Breast epithelium (tissue), 4 donors: ENCODE measurements at regions not wholly inside any gene's neighbourhood (a gene's known extent, or its start where the extent isn't known, plus 50 kb on each side); places are given as distances from the start of the nearest gene placed in this dataset.
A peak's percentile ranks its signal among the peaks of the same experiment; 100 is the strongest.

Experiments
- DNase-seq, 2 donors: peaks; one replicate each; pipeline ENCODE4 v3.0.0-alpha.2; 2019; ENCODE audit warnings: low spot score in 2 of 2
- H3K27ac ChIP-seq, 2 donors: fragments of 200-600 bp; sonication (generic) in 1 of 2; one replicate each; pipeline ENCODE4 v1.5.1; 2016 to 2019; ENCODE audit warnings: mild to moderate bottlenecking in 1 of 2
- H3K27me3 ChIP-seq, 2 donors: fragments of 200-600 bp; sonication (generic) in 1 of 2; one replicate each; pipeline versions ENCODE4 v1.5.1 to v1.6.0; 2017 to 2019; ENCODE audit warnings: control low read depth in 1 of 2, mild to moderate bottlenecking in 1 of 2
- H3K36me3 ChIP-seq: fragments of 200-600 bp; one replicate; pipeline ENCODE4 v1.5.1; 2019
- H3K4me1 ChIP-seq, 2 donors: fragments of 200-600 bp; sonication (generic); one replicate each; pipeline ENCODE4 v1.5.1; 2016 to 2019; ENCODE audit warnings: control low read depth in 1 of 2
- H3K4me3 ChIP-seq, 3 donors: fragments of 200-600 bp; sonication (generic); 1 replicate in 2 of 3; 2 replicates in 1 of 3; pipeline ENCODE4 v1.5.1; 2016 to 2019; ENCODE audit warnings: mild to moderate bottlenecking in 3 of 3, moderate library complexity in 2 of 3
- H3K9me3 ChIP-seq, 2 donors: fragments of 200-600 bp; sonication (generic) in 1 of 2; one replicate each; pipeline ENCODE4 v1.5.1; 2016 to 2019; ENCODE audit warnings: control low read depth in 1 of 2
- POLR2A ChIP-seq: fragments of 450-650 bp; IDR thresholded peaks from one replicate; pipeline ENCODE4 v1.6.1; 2016; ENCODE audit warnings: antibody characterized with exemption, mild to moderate bottlenecking, moderate library complexity
- POLR2AphosphoS5 ChIP-seq, 3 donors: sonication (generic); formaldehyde crosslinking; IDR thresholded peaks; one replicate each; pipeline ENCODE4 v1.6.1; 2017; ENCODE audit warnings: antibody characterized with exemption in 3 of 3
- intact Hi-C: fragments of 100-400 bp; cut with DNase I; formaldehyde crosslinking; loops from one replicate; pipeline ENCODE4 v1.15.1; 2023; ENCODE audit warnings: low total_unique reads
- TF ChIP-seq, protein P1 (sequence below), 3 donors: fragments of 450-650 bp; IDR thresholded peaks; one replicate each; pipeline ENCODE4 v1.5.1; 2016 to 2017; ENCODE audit warnings: antibody characterized with exemption in 3 of 3, mild to moderate bottlenecking in 3 of 3, moderate library complexity in 3 of 3

DNA sequence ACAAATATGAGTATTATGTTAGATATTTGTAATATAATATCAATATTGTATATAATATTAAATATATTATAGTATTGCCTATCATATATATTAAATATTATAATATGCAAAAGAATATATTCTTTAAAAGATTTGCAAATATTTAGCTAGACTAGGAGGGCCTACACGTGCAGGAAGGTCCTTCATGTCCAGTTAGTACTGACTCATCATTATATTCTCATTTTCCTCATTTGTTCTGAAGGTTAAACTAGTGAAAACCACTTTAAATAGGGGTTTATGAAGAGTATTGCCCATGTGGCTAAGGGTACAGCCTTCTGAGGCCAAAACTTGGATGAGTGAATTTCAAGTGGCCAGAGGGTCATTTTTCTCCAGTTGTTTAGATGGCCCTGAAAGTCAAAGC, 293.0 kb upstream of the VRK2 start:
- intact Hi-C loops = no loop called here
- H3K27me3 ChIP-seq = no peaks in the 10 kb centered on the region

DNA sequence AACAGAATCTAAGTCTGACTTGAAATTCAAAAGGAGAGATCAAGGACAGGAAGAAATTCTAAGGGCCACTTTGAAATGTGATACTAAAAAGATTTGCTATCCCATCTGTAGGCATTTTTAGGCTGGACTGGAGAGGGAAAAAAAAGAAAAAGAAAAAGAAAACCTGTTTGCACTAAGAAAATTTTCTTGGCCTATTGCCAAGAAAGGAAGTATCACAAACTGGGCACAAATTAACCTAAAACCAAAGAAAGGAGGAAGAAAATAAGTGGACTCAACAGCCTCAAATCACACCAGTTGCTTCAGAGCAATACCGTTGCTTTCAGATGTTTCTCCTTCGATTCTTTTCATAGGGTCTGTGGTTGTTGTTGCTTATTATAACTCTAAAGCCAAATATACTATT, 287.9 kb upstream of the VRK2 start:
- Histone ChIP-seq H3K27me3 (no peaks in the 10 kb centered on the region), H3K27ac (no peak overlapping the region), H3K4me3 (no peak overlapping the region), H3K36me3 (no peaks in the 10 kb centered on the region), H3K9me3 (no peaks in the 10 kb centered on the region), H3K4me1 (no peaks in the 10 kb centered on the region)
- TF ChIP-seq POLR2AphosphoS5 (IDR thresholded peaks at IDR 0.05) (no peak), POLR2A (no peak)
- TF ChIP-seq, protein P1, sequence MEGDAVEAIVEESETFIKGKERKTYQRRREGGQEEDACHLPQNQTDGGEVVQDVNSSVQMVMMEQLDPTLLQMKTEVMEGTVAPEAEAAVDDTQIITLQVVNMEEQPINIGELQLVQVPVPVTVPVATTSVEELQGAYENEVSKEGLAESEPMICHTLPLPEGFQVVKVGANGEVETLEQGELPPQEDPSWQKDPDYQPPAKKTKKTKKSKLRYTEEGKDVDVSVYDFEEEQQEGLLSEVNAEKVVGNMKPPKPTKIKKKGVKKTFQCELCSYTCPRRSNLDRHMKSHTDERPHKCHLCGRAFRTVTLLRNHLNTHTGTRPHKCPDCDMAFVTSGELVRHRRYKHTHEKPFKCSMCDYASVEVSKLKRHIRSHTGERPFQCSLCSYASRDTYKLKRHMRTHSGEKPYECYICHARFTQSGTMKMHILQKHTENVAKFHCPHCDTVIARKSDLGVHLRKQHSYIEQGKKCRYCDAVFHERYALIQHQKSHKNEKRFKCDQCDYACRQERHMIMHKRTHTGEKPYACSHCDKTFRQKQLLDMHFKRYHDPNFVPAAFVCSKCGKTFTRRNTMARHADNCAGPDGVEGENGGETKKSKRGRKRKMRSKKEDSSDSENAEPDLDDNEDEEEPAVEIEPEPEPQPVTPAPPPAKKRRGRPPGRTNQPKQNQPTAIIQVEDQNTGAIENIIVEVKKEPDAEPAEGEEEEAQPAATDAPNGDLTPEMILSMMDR (IDR thresholded peaks at IDR 0.05) = no peak
- intact Hi-C loops = no loop called here
- no peak for DNase-seq

More for the DNA sequence above, 293.0 kb upstream of the VRK2 start:
- H3K27ac ChIP-seq = no peak overlapping the region
- no peaks in the 10 kb centered on the region for H3K36me3 ChIP-seq
- H3K4me1 ChIP-seq = no peaks in the 10 kb centered on the region
- H3K9me3 ChIP-seq = no peaks in the 10 kb centered on the region
- TF ChIP-seq, protein P1 (IDR thresholded peaks at IDR 0.05) = no peak
- no peak for TF ChIP-seq POLR2A
- TF ChIP-seq POLR2AphosphoS5 (IDR thresholded peaks at IDR 0.05) = no peak
- no peak overlapping the region for H3K4me3 ChIP-seq
- no peak for DNase-seq

DNA sequence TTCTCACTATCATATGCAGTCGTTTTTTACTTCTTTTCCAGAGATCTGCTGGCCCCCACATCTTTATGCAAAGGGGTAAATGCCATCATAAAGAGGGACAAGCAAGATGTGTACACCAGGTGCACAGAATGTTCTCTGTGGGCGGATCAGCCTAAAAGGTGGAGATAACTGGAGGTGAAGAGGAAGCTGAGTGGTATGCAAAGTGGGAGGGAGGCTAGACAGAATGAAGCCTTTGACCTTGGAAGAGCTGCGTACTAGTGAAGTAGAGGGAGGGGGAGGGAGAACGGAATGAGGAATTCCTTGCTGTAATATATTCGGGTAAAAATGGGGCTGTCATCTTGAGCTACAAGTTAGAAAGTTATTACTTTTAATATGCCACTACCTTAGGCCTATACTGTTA, 287.5 kb upstream of the VRK2 start:
- intact Hi-C loops = no loop called here
- TF ChIP-seq POLR2AphosphoS5 (IDR thresholded peaks at IDR 0.05) (no peak), POLR2A (no peak)
- TF ChIP-seq, protein P1 (IDR thresholded peaks at IDR 0.05) = no peak
- no peaks in the 10 kb centered on the region for H3K27me3 ChIP-seq

DNA sequence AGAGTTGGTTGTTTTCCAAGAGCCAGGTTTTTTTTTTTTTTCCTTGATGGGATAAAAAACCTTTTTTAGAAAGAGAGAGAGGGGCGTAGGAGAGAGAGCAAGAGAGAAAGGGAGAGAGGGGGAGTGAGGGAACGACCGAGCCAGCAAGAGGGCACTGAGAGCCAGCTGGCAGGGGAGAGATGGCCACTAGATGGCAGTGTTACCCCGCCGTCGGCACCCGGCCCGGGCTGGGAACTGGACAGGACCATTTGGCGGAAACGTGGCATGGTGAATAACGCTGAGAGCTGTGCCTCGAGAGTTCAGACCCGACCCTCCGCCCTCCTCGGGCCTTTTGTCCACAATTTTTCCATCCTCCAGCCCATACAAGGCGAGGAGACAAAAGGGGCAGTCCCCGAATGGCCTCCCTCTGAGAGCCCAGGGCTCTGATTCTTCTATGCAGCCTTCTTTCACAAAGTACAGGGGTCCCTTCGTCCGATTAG, 286.7 kb upstream of the VRK2 start:
- Histone ChIP-seq H3K4me1 (no peaks in the 10 kb centered on the region), H3K27ac (no peak overlapping the region), H3K4me3 (peak overlapping the region in 2 of 3 donors; percentile 40 to 58), H3K36me3 (no peaks in the 10 kb centered on the region), H3K9me3 (no peaks in the 10 kb centered on the region), H3K27me3 (no peaks in the 10 kb centered on the region)
- DNase-seq = peak; percentile 69 to 84
- TF ChIP-seq, protein P1 (IDR thresholded peaks at IDR 0.05) = peak; percentile 71 to 85 (median 80)
- no peak for TF ChIP-seq POLR2A
- intact Hi-C loops = no loop called here

More for the DNA sequence above, 287.5 kb upstream of the VRK2 start:
- DNase-seq = no peak
- no peaks in the 10 kb centered on the region for H3K4me1 ChIP-seq
- no peak overlapping the region for H3K27ac ChIP-seq
- no peaks in the 10 kb centered on the region for H3K36me3 ChIP-seq
- no peaks in the 10 kb centered on the region for H3K9me3 ChIP-seq
- peak overlapping the region in 1 of 3 donors; percentile 40 for H3K4me3 ChIP-seq

DNA sequence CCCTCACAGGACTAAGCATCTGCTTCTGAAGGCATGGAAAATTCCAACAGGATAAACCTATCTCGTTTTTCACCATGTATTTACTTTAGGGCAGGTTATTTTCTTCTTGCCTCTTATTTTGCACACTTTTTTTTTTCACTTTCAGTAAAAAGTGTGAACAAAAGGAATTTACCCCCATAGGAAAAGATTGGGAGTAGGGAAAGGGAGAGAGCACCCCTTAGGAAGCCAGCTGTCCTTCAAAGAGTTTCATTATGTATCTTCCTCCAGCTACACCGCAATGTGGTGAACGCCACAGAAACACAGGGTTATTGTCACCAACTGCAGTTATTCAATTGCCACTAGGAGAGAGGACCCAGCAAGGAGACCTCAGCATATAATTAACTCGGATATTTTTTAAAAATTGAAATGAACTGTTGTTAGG, 286.2 kb upstream of the VRK2 start:
- Histone ChIP-seq H3K4me3 (peak overlapping the region in 2 of 3 donors; percentile 40 to 58), H3K27ac (no peak overlapping the region), H3K36me3 (no peaks in the 10 kb centered on the region), H3K9me3 (no peaks in the 10 kb centered on the region), H3K27me3 (no peaks in the 10 kb centered on the region), H3K4me1 (no peaks in the 10 kb centered on the region)
- DNase-seq = no peak
- intact Hi-C loops = no loop called here
- TF ChIP-seq POLR2A = no peak
- no peak for TF ChIP-seq POLR2AphosphoS5 (IDR thresholded peaks at IDR 0.05)
- TF ChIP-seq, protein P1 (IDR thresholded peaks at IDR 0.05) = no peak
